Choroid plexus epithelial cell (primary cell): ENCODE measurements at regions not wholly inside any gene's neighbourhood (a gene's known extent, or its start where the extent isn't known, plus 50 kb on each side); places are given as distances from the start of the nearest gene placed in this dataset.
A peak's percentile ranks its signal among the peaks of the same experiment; 100 is the strongest.

Source experiments
- DNase-seq: peaks from one replicate; pipeline ENCODE4 v3.0.0-alpha.2; 2010; ENCODE audit warnings: low read depth
- H3K4me3 ChIP-seq: 2 replicates; pipeline ENCODE4 v1.5.1; 2011; ENCODE audit warnings: low read depth, mild to moderate bottlenecking, control low read depth, low read length, moderate library complexity
- CTCF ChIP-seq: conservative IDR thresholded peaks from 2 replicates; pipeline ENCODE4 v1.5.1; 2011; ENCODE audit warnings: low read depth, mild to moderate bottlenecking, control low read depth, inconsistent platforms, low read length, moderate library complexity

GRCh38 chr12:29908157-29908556 lies 124.4 kb upstream of the TMTC1 start:
- no peak for TF ChIP-seq CTCF
- DNase-seq: no peak

GRCh38 chr12:29907461-29907860 lies 123.7 kb upstream of the TMTC1 start:
- H3K4me3 ChIP-seq: no peak overlapping the region
- DNase-seq: peak; percentile 13
- TF ChIP-seq CTCF: no peak

More at GRCh38 chr12:29908157-29908556, 124.4 kb upstream of the TMTC1 start:
- no peak overlapping the region for H3K4me3 ChIP-seq

GRCh38 chr12:29902043-29902442 lies 118.3 kb upstream of the TMTC1 start:
- no peak overlapping the region for H3K4me3 ChIP-seq
- TF ChIP-seq CTCF: no peak
- no peak for DNase-seq

GRCh38 chr12:29901585-29901984 lies 117.8 kb upstream of the TMTC1 start:
- peak; percentile 22 for DNase-seq
- TF ChIP-seq CTCF: peak; percentile 59
- no peak overlapping the region for H3K4me3 ChIP-seq

GRCh38 chr12:29899212-29899931 lies 115.6 kb upstream of the TMTC1 start:
- no peak for DNase-seq
- no peak for TF ChIP-seq CTCF
- no peak overlapping the region for H3K4me3 ChIP-seq

- no peak for TF ChIP-seq CTCF
- DNase-seq: no peak
- H3K4me3 ChIP-seq: no peak overlapping the region
Measured at GRCh38 chr12:29895966-29896365, 112.2 kb upstream of the TMTC1 start.

GRCh38 chr12:29893002-29893401 lies 109.3 kb upstream of the TMTC1 start:
- H3K4me3 ChIP-seq: no peak overlapping the region
- DNase-seq: no peak
- no peak for TF ChIP-seq CTCF
